Occipital lobe (tissue), 2 donors: ENCODE measurements at regions not wholly inside any gene's neighbourhood (a gene's known extent, or its start where the extent isn't known, plus 50 kb on each side); places are given as distances from the start of the nearest gene placed in this dataset. TPM values are rescaled to one million over a fixed set of nuclear protein-coding genes. Genes with fewer than 3 reads are reported as not detected.

Experiments used
- DNase-seq: peaks from one replicate; lab custom pipeline; 2025; lab: John Stamatoyannopoulos, UW
- small RNA-seq: library from RNA; depleted of rRNA; stranded (forward); fragments of <200 nt; gene quantifications from one replicate; pipeline ENCODE3, GENCODE V24; 2014

DNA sequence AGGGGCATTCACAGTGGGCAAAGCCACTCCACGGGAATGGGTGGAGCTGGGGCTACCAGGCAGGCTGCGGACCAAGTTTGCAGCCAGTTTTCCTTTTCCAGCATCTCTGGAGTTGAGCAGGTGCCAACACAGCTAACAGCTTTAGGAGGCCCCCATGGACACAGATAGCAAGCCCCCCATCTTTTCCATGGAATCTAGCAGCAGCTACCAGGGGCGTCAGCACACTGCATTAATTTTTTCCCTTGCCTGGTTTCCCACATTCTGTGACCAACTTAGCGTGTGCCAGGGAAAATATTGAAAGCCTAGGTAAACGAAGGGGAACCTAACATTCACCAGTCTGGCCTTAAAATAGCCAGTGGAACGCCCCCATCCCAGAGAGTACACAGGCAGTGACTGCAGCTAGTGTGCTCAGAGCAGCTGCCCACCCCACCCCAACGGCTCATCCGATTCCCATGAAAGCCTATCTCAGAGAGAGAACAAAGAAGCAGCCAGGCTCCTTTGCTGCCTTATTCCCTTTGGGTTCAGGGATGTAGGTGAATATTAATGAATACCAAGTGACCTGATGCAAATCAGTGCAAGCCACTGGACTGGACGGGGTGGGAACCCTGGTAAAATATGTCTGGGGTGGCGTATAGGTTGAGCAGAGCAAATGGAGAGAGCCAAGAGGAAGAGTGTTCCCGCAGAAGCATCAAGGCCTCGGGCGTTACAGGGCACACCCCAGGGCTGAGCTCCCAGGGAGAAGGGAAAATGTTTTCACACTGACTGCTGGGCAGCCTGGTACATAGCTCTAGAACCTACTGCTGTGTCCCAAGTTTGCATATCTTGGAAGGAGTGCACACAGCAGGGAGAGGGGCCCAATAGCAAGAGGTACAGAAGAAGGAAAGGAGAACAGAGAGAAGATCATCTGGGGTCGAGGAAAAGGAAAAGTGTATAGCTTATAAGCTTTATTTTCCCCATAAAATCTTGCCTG is 73.9 kb upstream of the SOX9 start:
- no peak for DNase-seq

DNA sequence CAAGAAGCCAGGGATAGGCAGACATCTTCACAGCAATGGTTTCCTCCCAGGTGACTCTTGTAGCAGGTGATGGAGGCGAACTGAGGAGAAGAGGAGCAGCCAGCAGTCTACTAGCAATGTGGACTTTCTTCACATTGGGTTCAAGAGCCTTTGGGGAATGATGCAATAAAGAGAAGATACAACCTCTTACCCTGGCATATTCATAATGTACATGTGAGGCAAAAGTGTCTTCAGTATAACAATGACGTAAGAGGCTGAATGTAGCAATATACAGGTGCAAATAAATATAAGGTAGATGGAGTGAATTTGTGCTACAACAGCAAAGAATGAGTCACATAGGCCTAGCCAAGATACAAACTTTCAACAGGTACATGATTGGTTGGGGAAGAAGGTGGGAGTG is 70.9 kb upstream of the SOX9 start:
- no peak for DNase-seq

- DNase-seq, result no peak
Measured at GRCh38 chr17:72053036-72053435, 67.8 kb upstream of the SOX9 start.

DNA sequence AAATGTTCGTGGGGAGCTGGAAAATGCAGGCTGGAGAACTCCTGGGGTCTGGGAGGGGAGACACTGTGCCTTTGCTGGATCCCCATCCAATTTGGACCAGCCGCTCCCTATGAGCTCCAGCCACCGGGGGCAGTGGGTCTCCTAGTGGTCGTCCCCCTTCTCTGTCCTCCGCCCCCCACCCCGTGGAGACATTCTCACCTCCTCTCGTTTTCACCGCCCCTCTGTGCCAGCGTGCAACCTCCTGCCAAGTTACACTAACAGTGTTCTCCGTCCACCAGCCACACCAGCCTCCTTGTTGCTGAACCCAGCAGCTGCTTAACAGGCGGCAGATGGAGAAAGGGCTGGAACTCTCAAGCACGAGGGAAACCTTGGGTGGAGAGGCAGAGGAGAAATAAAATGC is 67.4 kb upstream of the SOX9 start:
- no peak for DNase-seq

GRCh38 chr17:72056155-72056554 is 64.7 kb upstream of the SOX9 start:
- DNase-seq, result no peak

- no peak for DNase-seq
Measured at GRCh38 chr17:72056727-72057290, 64.0 kb upstream of the SOX9 start.

DNA sequence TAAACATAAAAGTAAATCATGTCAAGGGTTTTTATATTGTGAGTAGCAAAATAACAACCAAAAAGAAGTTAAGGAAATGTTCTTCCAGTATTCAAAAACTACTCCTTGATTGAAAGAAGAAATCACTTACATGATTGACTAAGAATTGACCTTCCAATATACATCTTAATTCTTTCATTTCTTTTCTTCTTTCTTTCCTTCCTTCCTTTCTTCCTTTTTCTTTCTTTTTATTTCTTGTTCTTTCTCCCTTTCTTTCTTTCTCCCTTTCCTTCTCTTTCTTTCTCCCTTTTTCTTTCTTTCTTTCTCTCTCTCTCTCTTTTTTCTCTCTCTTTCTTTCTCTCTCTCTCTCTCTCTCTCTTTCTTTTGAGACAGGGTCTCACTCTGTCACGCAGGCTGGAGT is 60.7 kb upstream of the SOX9 start:
- DNase-seq, result no peak

- DNase-seq, result no peak
Measured at GRCh38 chr17:72063262-72063661, 57.6 kb upstream of the SOX9 start.

DNA sequence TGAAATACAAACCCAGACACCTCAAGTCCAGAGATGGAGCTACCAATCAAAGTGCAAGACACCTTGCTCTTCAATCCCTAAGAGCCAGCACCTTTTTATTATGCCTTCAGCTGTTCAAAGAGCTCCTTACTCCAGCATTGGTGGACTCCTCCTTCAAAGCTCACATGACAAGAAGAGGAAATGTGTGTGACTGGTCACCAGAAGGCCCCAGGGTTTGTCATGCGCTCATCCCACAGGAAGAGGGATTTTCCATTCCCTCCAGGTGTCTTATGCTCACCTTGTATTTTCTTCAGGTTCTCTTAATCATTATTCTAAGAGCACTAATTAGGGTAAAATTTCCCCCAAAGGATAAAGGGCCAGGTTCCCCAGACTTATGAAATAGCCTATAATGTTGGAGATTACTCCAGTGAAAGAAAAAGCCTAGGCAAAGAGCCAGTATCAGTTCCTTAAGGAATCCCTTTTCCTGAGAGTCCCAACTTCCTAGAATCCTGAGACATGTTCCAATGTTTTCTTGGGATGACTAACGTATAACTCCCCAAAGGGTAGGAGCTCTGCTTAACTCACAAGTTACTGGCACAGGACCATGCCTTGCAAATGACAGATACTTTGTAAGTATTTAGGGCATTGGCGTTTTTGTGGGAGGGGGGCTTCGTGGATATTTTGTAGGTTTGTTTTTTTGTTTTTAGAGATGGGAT is 56.9 kb upstream of the SOX9 start:
- DNase-seq, result no peak

- no peak for DNase-seq
Measured at GRCh38 chr17:72064606-72065193, 56.1 kb upstream of the SOX9 start.

- no peak for DNase-seq
Measured at GRCh38 chr17:72065556-72065955, 55.3 kb upstream of the SOX9 start.

DNA sequence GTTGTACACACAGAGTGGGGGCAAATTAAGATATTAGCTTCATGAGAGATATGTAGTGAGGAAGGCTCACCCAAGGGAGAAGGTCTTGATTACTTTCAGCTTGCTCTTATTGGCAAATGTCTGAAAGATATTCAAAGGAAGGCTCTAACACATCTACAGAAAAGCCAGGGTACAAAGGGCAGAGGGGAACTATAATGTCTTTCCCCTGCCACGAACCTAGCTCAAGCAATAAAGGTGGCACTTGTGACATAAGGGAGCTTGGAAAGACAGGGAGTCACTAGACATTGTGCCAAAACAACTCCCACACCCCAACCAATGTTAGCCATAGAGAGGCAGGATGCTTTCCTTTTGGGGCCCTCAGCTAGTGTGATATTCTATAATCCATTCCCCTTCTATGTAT is 52.2 kb upstream of the SOX9 start:
- DNase-seq, result no peak

DNA sequence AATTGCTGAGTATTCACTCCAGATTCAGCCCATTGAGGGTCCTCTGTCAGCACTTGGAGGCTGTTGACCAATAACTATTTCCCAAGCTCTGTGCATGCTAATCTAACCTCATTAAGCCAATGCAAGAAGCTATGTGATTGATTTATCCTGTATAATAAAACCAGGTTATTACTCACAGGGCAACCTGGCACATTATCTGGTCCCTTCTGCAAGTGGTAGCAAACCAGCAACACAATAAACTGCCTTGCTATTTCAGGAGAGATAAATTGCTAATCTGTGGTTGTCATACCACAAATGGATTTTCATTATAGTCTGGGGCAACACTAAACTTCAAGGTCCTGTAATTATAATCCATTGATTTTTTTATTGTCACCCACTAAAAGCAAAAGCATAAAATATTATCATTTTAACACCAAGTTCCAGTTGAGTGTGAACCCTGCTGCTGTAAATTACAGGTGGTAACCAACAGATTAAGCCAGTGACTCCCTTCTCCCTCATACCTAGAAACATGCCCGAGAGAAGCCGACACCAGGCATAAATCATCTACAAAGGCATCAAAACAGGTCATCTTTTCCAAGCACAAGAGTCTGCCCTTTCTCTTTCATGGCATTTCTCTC is 51.1 kb upstream of the SOX9 start:
- DNase-seq, result no peak

Small RNA genes in the stretch of these regions (small RNA-seq; reads per million reads assigned to genes)
- gene RNU7-155P, result not detected
